ENCODE measurements at regions not wholly inside any gene's neighbourhood (a gene's known extent, or its start where the extent isn't known, plus 50 kb on each side); places are given as distances from the start of the nearest gene placed in this dataset.

GRCh38 chr12:76263696-76264095 is 84.5 kb downstream of the BBS10 start:
- no peaks in the 10 kb centered on the region for H3K27me3 ChIP-seq (ENCODE audit: low read length)
- no peaks in the 10 kb centered on the region for H3K4me1 ChIP-seq (ENCODE audit: low read length)
- H3K4me3 ChIP-seq (ENCODE audit: low read length) = no peak overlapping the region
- H3K36me3 ChIP-seq (ENCODE audit: insufficient read depth, low read length) = no peaks in the 10 kb centered on the region
- H4K20me1 ChIP-seq (ENCODE audit: insufficient read depth, low read depth, low read length) = no peaks in the 10 kb centered on the region
- no peaks in the 10 kb centered on the region for H3K9me2 ChIP-seq (replicated peaks; ENCODE audit: insufficient read depth, low read length)
- no peak overlapping the region for H2AFZ ChIP-seq (ENCODE audit: low read length)
- H3K9ac ChIP-seq (ENCODE audit: low read length) = no peak overlapping the region
- H3K4me2 ChIP-seq (ENCODE audit: low read depth, low read length, poor library complexity, severe bottlenecking) = no peak overlapping the region
- H3K9me3 ChIP-seq (ENCODE audit: low read length) = no peaks in the 10 kb centered on the region
- DNase-seq = no peak
- no peak overlapping the region for H3K27ac ChIP-seq (ENCODE audit: low read length)
- H3K79me2 ChIP-seq (ENCODE audit: low read length) = no peaks in the 10 kb centered on the region

GRCh38 chr12:76260390-76260748 is 87.8 kb downstream of the BBS10 start:
- Histone ChIP-seq H4K20me1 (ENCODE audit: insufficient read depth, low read depth, low read length) (no peaks in the 10 kb centered on the region), H3K9me2 (replicated peaks; ENCODE audit: insufficient read depth, low read length) (no peaks in the 10 kb centered on the region), H3K36me3 (ENCODE audit: insufficient read depth, low read length) (no peaks in the 10 kb centered on the region), H3K9me3 (ENCODE audit: low read length) (no peaks in the 10 kb centered on the region), H3K27ac (ENCODE audit: low read length) (no peak overlapping the region), H2AFZ (ENCODE audit: low read length) (no peak overlapping the region), H3K4me3 (ENCODE audit: low read length) (no peak overlapping the region), H3K4me1 (ENCODE audit: low read length) (no peaks in the 10 kb centered on the region), H3K27me3 (ENCODE audit: low read length) (no peaks in the 10 kb centered on the region), H3K4me2 (ENCODE audit: low read depth, low read length, poor library complexity, severe bottlenecking) (no peak overlapping the region), H3K9ac (ENCODE audit: low read length) (no peak overlapping the region), H3K79me2 (ENCODE audit: low read length) (no peaks in the 10 kb centered on the region)
- no peak for DNase-seq

- Histone ChIP-seq H3K9me2 (replicated peaks; ENCODE audit: insufficient read depth, low read length) (no peaks in the 10 kb centered on the region), H3K27ac (ENCODE audit: low read length) (no peak overlapping the region), H4K20me1 (ENCODE audit: insufficient read depth, low read depth, low read length) (no peaks in the 10 kb centered on the region), H2AFZ (ENCODE audit: low read length) (no peak overlapping the region), H3K9me3 (ENCODE audit: low read length) (no peaks in the 10 kb centered on the region), H3K9ac (ENCODE audit: low read length) (no peak overlapping the region), H3K4me3 (ENCODE audit: low read length) (no peak overlapping the region), H3K27me3 (ENCODE audit: low read length) (no peaks in the 10 kb centered on the region), H3K79me2 (ENCODE audit: low read length) (no peaks in the 10 kb centered on the region), H3K4me2 (ENCODE audit: low read depth, low read length, poor library complexity, severe bottlenecking) (no peak overlapping the region), H3K36me3 (ENCODE audit: insufficient read depth, low read length) (no peaks in the 10 kb centered on the region), H3K4me1 (ENCODE audit: low read length) (no peaks in the 10 kb centered on the region)
- no peak for DNase-seq
These were observed 88.4 kb downstream of the BBS10 start for GRCh38 chr12:76259660-76260389.

GRCh38 chr12:76259106-76259505 is 89.1 kb downstream of the BBS10 start:
- no peak for DNase-seq
- H3K79me2 ChIP-seq (ENCODE audit: low read length) = no peaks in the 10 kb centered on the region
- H3K9me2 ChIP-seq (replicated peaks; ENCODE audit: insufficient read depth, low read length) = no peaks in the 10 kb centered on the region
- H3K27me3 ChIP-seq (ENCODE audit: low read length) = no peaks in the 10 kb centered on the region
- peaks cover 4% of the 10 kb centered on the region for H3K4me1 ChIP-seq (ENCODE audit: low read length)
- H3K4me3 ChIP-seq (ENCODE audit: low read length) = no peak overlapping the region
- no peaks in the 10 kb centered on the region for H4K20me1 ChIP-seq (ENCODE audit: insufficient read depth, low read depth, low read length)
- no peak overlapping the region for H3K9ac ChIP-seq (ENCODE audit: low read length)
- H3K27ac ChIP-seq (ENCODE audit: low read length) = no peak overlapping the region
- H3K9me3 ChIP-seq (ENCODE audit: low read length) = no peaks in the 10 kb centered on the region
- H3K36me3 ChIP-seq (ENCODE audit: insufficient read depth, low read length) = no peaks in the 10 kb centered on the region
- no peak overlapping the region for H3K4me2 ChIP-seq (ENCODE audit: low read depth, low read length, poor library complexity, severe bottlenecking)
- no peak overlapping the region for H2AFZ ChIP-seq (ENCODE audit: low read length)

- H3K79me2 ChIP-seq (ENCODE audit: low read length) = no peaks in the 10 kb centered on the region
- no peaks in the 10 kb centered on the region for H3K36me3 ChIP-seq (ENCODE audit: insufficient read depth, low read length)
- H3K4me1 ChIP-seq (ENCODE audit: low read length) = peaks cover 4% of the 10 kb centered on the region
- H4K20me1 ChIP-seq (ENCODE audit: insufficient read depth, low read depth, low read length) = no peaks in the 10 kb centered on the region
- DNase-seq = no peak
- H3K27ac ChIP-seq (ENCODE audit: low read length) = no peak overlapping the region
- no peak overlapping the region for H3K4me2 ChIP-seq (ENCODE audit: low read depth, low read length, poor library complexity, severe bottlenecking)
- H3K9ac ChIP-seq (ENCODE audit: low read length) = no peak overlapping the region
- H3K27me3 ChIP-seq (ENCODE audit: low read length) = no peaks in the 10 kb centered on the region
- H3K9me3 ChIP-seq (ENCODE audit: low read length) = no peaks in the 10 kb centered on the region
- no peak overlapping the region for H3K4me3 ChIP-seq (ENCODE audit: low read length)
- no peaks in the 10 kb centered on the region for H3K9me2 ChIP-seq (replicated peaks; ENCODE audit: insufficient read depth, low read length)
- no peak overlapping the region for H2AFZ ChIP-seq (ENCODE audit: low read length)
These were observed 91.3 kb downstream of the BBS10 start for GRCh38 chr12:76256904-76257303.

GRCh38 chr12:76256321-76256720 is 91.9 kb downstream of the BBS10 start:
- H2AFZ ChIP-seq (ENCODE audit: low read length) = no peak overlapping the region
- H3K27me3 ChIP-seq (ENCODE audit: low read length) = no peaks in the 10 kb centered on the region
- no peaks in the 10 kb centered on the region for H3K9me3 ChIP-seq (ENCODE audit: low read length)
- H3K27ac ChIP-seq (ENCODE audit: low read length) = no peak overlapping the region
- no peak overlapping the region for H3K4me2 ChIP-seq (ENCODE audit: low read depth, low read length, poor library complexity, severe bottlenecking)
- H3K79me2 ChIP-seq (ENCODE audit: low read length) = no peaks in the 10 kb centered on the region
- no peaks in the 10 kb centered on the region for H3K9me2 ChIP-seq (replicated peaks; ENCODE audit: insufficient read depth, low read length)
- no peak for DNase-seq
- no peaks in the 10 kb centered on the region for H4K20me1 ChIP-seq (ENCODE audit: insufficient read depth, low read depth, low read length)
- no peaks in the 10 kb centered on the region for H3K36me3 ChIP-seq (ENCODE audit: insufficient read depth, low read length)
- peaks cover 4% of the 10 kb centered on the region for H3K4me1 ChIP-seq (ENCODE audit: low read length)
- H3K9ac ChIP-seq (ENCODE audit: low read length) = no peak overlapping the region
- H3K4me3 ChIP-seq (ENCODE audit: low read length) = no peak overlapping the region

- Histone ChIP-seq H3K9me3 (ENCODE audit: low read length) (no peaks in the 10 kb centered on the region), H3K27ac (ENCODE audit: low read length) (no peak overlapping the region), H3K4me2 (ENCODE audit: low read depth, low read length, poor library complexity, severe bottlenecking) (no peak overlapping the region), H3K36me3 (ENCODE audit: insufficient read depth, low read length) (no peaks in the 10 kb centered on the region), H3K79me2 (ENCODE audit: low read length) (no peaks in the 10 kb centered on the region), H4K20me1 (ENCODE audit: insufficient read depth, low read depth, low read length) (no peaks in the 10 kb centered on the region), H3K4me1 (ENCODE audit: low read length) (peaks cover 4% of the 10 kb centered on the region), H3K9ac (ENCODE audit: low read length) (no peak overlapping the region), H3K27me3 (ENCODE audit: low read length) (no peaks in the 10 kb centered on the region), H2AFZ (ENCODE audit: low read length) (no peak overlapping the region), H3K4me3 (ENCODE audit: low read length) (no peak overlapping the region), H3K9me2 (replicated peaks; ENCODE audit: insufficient read depth, low read length) (no peaks in the 10 kb centered on the region)
- no peak for DNase-seq
These were observed 92.5 kb downstream of the BBS10 start for GRCh38 chr12:76255692-76256091.

- H3K4me2 ChIP-seq (ENCODE audit: low read depth, low read length, poor library complexity, severe bottlenecking) = no peak overlapping the region
- H3K4me1 ChIP-seq (ENCODE audit: low read length) = peaks cover 4% of the 10 kb centered on the region
- no peak for DNase-seq
- H3K36me3 ChIP-seq (ENCODE audit: insufficient read depth, low read length) = no peaks in the 10 kb centered on the region
- H3K9me3 ChIP-seq (ENCODE audit: low read length) = no peaks in the 10 kb centered on the region
- no peaks in the 10 kb centered on the region for H4K20me1 ChIP-seq (ENCODE audit: insufficient read depth, low read depth, low read length)
- H3K27me3 ChIP-seq (ENCODE audit: low read length) = no peaks in the 10 kb centered on the region
- H3K9me2 ChIP-seq (replicated peaks; ENCODE audit: insufficient read depth, low read length) = no peaks in the 10 kb centered on the region
- H3K9ac ChIP-seq (ENCODE audit: low read length) = no peak overlapping the region
- H3K27ac ChIP-seq (ENCODE audit: low read length) = no peak overlapping the region
- H3K79me2 ChIP-seq (ENCODE audit: low read length) = no peaks in the 10 kb centered on the region
- H2AFZ ChIP-seq (ENCODE audit: low read length) = no peak overlapping the region
- H3K4me3 ChIP-seq (ENCODE audit: low read length) = no peak overlapping the region
These were observed 92.9 kb downstream of the BBS10 start for GRCh38 chr12:76255281-76255680.

Measured in Karpas-422 (cell line).